Amygdala (tissue), 56 donors: ENCODE measurements at regions not wholly inside any gene's neighbourhood (a gene's known extent, or its start where the extent isn't known, plus 50 kb on each side); places are given as distances from the start of the nearest gene placed in this dataset.

Source experiments
- DNase-seq, 56 donors: peaks; one replicate each; lab custom pipeline; 2025; lab: John Stamatoyannopoulos, UW

DNA sequence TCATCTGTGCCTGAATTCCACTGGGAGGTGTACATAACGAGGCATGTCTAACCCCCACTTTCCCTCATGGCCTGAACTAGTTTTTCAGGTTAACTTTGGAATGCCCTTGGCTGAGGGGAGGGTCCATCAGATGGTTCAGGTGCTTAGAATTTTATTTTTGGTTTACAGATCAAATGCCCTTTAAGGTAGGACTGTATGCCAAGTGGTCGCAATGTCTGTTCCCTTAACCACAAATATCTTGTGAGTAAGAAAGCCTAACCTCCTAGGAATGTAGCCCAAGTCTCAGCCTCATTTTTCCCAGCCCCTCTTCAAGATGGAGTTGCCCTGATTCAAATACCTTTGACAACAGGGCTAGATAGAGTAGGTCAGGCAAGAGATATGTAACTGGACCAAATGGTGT lies 78.4 kb downstream of the RNASET2 start:
- DNase-seq, result no peak

DNA sequence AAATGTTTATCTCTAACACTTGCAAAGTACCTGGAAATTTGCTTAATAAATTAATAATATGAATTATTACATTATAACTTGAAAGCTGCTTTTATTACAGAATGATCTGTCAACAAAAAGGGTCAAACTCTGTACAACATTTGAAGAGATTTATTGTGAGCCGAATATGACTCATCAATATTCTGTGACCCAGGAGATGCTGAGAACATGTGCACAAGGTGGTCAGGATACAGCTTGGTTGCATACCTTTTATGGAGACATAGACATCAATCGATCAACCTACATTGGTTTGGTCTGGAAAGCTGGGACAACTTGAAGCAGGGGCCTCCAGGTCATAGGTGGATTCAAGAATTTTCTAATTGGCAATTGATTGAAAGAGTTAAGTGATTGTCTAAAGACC lies 79.0 kb downstream of the RNASET2 start:
- DNase-seq, result no peak

DNA sequence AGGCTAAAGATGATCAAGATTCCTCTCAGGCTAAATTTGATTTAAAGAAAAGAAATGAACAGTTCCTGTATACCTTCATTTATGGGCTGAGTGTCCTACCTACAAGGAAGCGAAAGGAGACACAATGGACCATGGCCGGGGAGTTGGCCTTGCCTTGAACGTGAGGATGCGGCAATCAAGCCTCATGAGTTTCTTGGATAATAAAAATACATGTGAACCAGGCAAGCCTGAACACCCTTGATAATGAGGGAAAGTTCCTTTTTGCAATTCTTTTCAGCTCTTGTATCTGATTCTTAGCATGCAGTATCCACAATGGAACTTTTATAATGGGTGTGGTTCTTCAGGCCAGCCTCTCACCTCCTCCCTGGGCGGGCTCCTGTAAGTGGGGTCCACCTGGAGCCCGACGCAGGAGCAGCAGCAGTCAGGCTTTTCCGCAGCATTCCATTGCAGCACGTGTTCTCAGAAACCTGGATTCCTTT lies 83.8 kb downstream of the RNASET2 start:
- no peak for DNase-seq

DNA sequence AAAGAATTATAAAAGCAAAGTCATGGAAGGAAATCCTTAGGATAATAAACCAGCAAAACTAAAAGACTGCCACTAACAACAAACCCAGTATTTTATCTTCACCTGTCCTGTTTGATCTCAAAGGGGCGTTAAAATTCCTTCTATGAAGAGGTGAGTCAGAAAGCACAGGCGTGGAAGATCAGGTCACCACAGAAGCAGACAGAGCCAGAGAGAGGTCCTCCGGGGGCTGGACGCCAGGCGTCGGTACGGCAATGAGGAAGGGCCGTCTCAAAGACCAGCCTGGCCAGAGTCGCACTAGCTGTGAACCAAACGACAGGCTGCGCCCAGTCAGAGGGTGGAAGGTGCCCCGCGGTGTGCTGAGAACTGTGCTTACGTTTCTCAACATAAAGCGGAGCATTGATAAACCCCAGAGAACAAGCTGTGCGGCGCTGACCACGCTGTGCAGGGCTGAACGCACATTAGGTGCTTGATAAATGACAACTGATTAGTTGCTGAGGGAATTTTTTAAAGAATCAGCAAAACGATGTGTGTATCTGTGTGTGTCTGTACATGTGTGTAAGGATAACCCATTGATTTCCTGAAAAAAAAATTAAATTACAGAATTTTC lies 85.6 kb downstream of the RNASET2 start:
- no peak for DNase-seq

DNA sequence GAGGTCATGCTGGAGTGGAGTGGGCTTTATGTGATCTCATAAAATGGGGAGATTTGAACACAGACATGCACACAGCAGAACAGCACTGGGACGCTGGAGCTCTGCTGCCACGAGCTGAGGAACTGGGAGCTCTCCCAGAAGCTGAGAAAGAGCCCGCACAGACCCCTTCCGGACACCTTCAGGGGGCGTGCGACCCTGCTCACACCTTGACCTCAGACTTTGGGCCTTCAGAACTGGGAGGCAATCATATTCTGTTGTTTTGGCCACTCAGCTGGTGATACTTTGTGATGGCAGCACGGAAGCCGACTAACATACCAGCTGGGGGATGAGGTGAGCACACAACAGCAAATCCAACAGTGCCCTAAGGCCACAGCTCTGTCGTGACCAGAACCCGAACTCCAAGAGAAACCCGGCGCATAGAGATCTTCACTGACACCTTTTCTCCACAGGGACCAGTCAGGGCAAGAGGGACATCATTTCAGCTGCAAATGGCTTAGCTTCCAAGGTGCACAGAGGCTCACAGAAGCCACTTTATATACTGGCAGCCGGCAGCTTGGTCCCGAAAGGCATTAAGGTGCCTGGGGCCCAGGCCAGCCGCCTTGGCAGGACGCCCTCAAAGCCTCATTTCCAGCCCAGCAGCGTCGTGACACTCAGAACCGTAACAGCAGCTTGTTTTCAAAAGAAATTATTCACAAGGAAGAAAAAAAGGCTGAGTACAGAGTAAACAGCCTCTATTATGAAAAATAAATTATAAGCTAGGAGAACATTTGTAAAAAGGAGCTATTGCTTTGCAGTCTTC lies 89.3 kb downstream of the RNASET2 start:
- peak in 24 of 56 donors; percentile 21 to 73 (median 50) for DNase-seq

DNA sequence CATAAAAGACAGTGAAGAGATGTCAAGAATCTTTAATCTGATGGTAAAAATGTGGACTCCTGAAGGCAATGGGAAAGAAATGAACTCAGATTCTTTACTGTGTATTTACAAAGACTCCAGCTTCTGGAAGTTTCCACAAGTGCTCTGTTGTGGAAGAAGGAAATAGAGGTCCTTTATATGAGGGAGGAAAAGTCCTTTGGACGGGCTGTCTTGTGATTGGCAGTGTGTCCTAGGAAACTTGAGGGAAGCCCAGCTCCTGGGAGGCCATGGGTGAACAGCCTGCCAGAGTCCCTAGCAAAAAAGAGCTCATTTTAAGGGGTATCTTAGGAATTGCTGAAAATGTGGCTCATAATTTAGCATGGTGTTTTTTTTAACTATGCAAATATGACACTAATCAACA lies 92.0 kb downstream of the RNASET2 start:
- peak in 10 of 56 donors; percentile 21 to 51 (median 33) for DNase-seq

DNA sequence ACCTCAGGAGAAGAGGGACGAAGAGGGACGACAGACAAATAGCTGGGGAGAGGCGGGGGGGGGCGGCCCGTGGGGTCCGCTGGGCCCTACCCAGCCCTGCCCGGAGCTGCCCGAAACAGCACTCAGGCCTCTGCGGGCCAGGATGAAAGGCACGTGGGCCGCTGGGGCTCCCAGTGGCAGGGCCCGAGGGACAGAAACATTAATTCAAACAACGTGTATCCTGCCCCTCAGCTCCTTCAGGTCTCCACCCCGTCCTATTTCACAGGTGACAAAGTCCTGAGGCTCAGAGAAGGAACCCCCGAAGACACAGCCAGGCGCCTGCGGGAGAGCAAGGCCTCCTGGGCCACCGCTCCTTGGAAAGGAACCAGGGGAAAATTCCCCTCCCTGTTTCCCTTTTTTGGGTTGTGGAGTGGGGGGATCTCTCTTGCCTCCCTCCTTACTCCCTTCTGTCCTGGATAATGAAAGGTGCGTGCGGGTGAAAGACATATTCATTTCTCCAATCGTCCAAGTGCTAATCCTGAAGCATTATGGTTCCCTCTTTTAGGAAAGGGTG lies 93.3 kb downstream of the RNASET2 start:
- no peak for DNase-seq

DNA sequence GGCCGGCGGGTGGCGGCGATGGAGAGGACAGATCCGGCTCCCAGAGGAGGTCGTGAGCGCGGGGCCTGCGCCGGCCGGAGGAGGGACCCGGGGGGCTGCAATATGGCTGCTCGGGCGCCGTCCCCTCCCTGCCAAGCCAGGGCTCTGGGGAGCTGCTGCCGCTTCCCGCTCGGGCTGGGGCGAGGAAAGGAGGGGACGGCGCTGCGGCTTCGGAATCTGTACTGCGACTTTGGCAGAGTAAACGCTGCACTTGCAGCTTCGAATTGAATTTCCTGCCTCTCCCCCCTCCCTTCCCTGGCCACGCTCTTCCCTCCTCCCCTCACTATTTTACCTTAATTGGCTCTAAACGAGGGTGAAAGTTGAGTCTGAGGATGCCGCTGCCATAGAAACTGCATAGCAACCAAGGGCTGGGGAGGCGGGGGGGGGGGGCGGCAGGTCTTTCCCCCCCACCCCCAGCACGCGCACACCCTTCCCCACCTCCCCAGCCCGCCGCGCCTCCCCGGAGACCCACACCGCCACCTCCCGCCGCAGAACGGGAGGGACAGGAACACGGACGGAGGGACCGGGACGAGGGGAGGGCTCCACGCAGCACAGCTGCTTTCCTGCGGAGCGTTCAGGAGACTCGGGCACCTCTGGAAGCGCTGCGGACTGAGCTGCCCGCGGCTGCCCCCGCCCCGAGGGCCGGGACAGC lies 93.9 kb downstream of the RNASET2 start:
- DNase-seq, result peak in 26 of 56 donors; percentile 33 to 72 (median 58)

DNA sequence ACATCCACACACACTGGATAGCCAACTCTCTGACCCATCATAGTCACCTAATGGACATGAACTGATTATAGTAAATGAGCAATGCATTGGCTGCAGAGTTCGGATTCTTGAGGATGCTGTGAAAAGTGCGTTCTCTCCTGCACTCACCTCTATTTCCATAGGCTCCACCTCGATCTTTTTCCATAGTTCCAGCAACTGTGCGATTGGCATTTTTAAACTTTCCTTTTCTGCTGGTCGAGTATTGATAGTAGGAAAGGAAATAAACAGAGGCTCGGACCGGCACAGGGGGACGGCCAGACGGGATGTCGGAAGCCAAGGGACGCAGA lies 94.4 kb downstream of the RNASET2 start:
- DNase-seq, result no peak

DNA sequence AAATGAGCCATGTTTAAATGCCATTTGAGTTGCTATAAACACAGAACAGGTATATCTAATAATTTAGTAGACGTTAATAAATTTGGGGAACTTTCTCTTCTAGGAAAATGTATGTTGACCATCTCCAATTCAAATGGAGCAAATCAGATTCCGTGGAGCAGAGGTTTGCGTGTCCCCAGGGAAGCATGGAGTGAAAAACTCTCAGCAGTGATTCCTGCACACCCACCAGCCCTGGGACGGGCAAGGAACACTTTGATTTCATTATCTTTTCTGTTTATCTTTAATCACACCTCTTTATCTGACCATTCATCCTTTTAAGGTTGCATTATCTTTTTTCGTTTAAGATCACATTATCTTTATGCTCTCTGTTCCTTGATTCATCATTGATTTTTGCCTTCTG lies 95.0 kb downstream of the RNASET2 start:
- no peak for DNase-seq

DNA sequence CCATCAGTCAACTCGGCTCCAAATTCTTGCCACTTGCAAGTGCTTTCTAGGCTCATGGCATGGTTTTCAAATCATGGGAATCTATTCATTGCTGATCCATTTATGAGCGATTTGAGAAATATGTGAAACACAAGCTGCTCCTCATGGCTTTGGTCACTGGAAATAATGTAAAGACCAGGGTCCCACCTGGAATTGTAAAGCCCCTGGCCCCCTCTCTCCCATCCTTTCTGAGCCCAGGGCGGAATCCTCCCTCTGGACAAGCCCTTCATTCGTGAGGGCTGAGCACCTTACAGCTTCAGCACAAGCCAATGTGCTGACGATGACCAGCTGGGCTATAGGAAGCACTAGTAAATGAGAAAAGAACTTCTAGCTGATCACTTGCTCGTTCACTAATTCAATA lies 96.0 kb downstream of the RNASET2 start:
- DNase-seq, result no peak

DNA sequence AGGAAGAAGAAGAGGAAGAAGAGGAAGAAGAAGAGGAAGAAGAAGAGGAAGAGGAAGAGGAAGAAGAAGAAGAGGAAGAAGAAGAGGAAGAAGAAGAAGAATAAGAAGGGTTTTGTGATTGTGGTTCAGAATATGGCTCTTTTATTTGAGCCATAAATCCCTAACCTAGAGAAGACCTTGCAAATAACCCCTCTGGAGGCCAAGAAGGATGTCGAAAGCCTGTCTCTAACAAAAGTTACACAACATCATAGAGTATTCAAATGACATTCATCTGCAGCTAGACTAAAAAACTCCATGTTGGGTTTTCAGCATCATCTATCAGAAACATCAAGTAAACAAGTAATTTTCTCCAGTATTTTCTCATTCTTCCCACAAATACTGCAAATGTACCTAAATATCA lies 100.9 kb downstream of the RNASET2 start:
- DNase-seq, result no peak

DNA sequence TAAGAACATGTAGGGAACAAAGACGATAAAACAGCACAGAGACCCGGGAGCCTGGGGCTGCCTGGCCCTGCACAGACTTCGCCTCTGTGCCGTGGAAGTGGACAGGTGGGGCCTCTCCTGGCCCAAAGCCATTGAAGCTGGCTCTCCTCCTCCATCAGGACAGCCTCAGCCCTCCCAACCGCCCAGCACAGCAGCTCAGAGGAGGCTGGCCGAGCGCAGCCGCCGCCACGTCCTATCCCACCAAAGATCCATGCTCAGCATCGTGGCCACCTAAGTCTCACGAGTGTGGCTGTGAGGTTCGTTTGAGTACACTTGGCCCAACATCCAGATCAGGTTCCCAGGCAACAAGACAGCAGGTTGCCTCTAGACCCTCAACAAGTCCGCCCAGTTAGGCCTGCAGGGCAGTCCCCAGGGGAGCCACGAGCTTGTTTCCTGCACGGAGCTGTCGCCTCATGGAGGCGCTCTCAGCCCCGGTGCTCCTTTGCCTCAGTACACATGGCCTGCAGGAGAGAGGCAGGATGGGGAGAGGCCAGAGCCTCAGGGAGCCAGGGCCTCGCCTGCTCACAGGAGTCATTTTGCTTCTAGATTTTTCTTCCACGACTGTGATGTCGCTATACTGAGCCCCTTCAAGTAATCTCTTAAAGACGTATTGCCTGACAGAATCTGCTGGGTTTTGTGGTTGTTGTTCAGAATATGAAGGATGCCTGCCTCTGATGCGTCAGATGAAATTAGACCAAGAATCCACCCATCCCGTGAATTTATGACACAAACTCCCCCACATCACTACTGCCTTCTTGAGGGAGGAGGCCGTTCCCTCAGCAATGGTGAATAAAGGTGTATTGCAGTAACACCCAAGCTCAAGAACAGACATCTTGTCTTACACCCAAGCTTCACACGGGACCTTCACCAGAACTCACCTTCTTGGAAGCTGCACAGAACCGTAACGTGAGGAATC lies 102.7 kb downstream of the RNASET2 start:
- no peak for DNase-seq

DNA sequence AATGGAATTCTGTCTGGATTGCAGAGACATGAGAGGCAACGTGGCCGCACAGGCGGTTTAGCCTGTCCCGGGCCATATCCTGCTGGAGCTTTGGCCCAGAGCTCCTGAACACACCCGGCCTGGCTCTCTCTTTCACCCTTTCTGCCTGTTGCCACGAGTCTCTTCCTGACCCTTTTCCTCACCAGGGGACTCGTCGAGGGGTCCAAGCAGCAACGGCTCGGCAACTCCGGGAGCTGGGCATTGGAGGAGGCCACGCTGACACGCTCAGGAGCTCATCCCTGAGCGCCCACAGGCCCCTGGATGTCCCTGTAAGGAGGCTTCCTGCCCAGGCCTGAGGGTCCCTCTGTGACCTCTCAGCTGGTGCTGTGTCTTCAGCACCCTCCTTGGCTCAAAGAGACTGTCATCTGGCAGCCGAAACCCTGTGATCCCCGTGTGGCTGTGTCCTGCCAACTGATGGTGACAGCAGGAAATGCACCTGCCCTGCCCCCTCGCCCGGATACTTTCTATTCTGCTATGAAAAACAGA lies 103.8 kb downstream of the RNASET2 start:
- DNase-seq, result no peak

DNA sequence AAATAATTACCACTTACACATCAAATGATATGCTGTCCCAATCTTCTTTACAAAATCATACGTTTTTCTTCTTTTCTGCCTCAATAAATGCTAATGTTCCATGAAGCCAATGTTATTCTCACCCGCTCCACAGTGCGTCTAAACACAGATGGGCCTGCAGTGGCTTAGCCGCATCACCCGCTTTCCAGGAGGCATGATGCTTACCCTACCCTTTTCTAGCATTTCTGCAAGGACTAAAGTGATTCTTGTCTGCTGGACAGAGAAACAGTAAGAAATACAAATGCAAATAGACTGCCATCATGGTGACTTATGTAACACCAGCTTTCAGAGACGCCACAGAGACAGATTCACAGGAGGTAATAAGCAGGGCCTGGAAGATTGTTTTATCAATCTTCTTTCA lies 104.4 kb downstream of the RNASET2 start:
- no peak for DNase-seq

DNA sequence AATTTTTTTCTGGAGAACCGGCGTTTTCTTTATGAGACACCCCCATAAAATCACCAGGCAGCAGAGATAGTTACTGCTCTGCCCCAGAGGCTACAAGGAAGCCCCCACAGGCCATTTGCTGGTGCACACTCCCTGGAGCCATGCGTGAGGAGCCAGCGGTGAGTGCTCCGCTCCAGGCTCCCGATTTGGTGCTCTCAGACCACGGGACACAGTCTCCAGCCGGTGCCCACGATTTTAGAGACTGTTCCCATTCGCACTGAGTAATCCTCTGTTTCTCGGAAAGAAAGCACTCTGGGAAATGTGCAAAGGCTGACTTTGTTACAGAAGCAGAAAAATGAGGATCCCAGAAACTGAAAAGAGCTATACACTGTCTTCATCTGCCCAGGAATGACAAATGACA lies 104.9 kb downstream of the RNASET2 start:
- peak in 3 of 56 donors; percentile 15 to 36 (median 22) for DNase-seq

DNA sequence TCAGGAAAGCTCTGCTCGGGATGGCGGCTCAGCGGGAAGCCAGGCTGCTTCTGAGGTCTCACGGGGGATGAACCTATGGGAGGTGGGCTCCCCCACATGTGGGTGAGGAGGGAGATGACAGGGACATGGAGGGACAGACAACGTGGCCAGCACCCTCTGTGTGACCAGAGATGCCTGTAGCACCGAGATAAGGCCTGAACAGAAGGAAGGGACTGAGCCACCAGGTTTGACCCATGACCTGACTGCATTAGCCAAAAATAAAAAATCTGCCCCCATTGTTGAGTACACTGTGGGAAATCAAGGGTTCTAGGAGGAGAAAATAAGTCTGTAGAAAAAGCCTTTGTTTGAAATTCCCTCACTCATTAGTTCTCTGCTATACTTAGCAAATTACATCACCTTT lies 105.7 kb downstream of the RNASET2 start:
- DNase-seq, result no peak

DNA sequence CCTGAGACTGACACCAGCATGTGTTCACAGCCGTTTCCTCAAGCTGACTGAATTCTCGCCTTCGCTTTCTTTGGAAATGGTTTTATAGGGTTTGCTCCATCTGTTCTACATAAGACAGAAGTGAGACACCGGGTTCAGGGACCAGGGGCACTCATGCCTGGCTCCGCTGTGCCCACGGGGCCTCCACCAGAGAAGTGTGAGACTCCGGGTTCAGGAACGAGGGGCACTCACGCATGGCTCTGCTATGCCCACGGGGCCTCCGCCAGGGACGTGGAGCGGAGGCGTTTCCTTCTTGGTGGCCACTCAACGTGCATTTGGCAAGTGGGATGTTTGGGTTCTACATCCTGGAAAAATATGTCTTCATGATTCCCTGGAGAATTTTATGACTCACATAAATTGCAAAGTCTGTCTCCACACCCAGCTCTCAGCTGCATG lies 106.6 kb downstream of the RNASET2 start:
- peak in 4 of 56 donors; percentile 23 to 36 (median 27) for DNase-seq

DNA sequence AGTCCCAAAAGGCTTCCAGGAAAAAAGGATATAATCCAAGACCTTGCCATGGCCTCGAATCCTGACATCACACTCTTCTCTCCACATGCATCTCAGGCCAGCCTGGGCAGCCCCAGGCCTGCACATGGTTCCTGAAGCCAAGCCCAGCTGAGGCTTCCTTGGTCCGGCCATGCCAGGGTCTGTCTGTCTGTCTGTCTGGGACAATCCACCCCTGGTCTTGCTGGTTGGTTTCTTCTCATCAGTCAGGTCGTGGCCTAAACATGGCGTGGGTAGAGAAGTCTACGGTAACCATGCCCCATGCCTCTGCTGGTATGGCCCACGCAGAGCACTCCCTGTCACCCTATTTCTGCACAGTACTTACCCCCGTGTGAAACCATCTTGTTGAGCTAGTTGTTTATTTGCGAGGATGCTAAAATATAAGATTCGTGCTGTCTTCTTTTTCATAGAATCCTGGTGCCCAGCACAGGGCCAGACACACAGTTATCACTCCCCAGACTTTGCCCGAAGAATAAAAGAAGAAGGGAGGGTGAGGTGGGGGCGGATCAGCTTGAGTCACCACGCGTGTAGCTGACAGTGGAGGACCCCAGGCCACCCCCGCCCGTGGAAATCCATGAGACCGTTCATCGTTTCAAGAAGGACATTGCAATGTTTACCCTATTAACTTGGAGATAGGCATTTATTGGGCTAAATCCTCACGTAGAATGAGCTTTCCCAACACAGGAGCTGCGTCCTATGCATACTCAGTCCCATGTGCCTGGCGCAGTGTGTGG lies 107.2 kb downstream of the RNASET2 start:
- DNase-seq, result no peak
